Right atrium auricular region (tissue), 2 donors: ENCODE measurements at regions not wholly inside any gene's neighbourhood (a gene's known extent, or its start where the extent isn't known, plus 50 kb on each side); places are given as distances from the start of the nearest gene placed in this dataset.

Experiments
- DNase-seq: peaks from one replicate; pipeline ENCODE4 v3.0.0-alpha.2; 2019; ENCODE audit warnings: low spot score
- H3K27ac ChIP-seq, 2 donors: fragments of 200-600 bp; sonication (generic); 1 replicate in 1 of 2; 2 replicates in 1 of 2; pipeline ENCODE4 v1.5.1; 2016 to 2019
- H3K27me3 ChIP-seq, 2 donors: fragments of 200-600 bp; sonication (generic); one replicate each; pipeline versions ENCODE4 v1.5.1 to v1.6.0; 2017 to 2019
- H3K36me3 ChIP-seq: fragments of 200-600 bp; sonication (generic); one replicate; pipeline ENCODE4 v1.5.1; 2016
- H3K4me1 ChIP-seq, 2 donors: fragments of 200-600 bp; sonication (generic); one replicate each; pipeline versions ENCODE4 v1.5.1 to v1.6.0; 2017 to 2019
- H3K4me3 ChIP-seq, 2 donors: fragments of 200-600 bp; sonication (generic); 1 replicate in 1 of 2; 2 replicates in 1 of 2; pipeline ENCODE4 v1.5.1; 2017 to 2019; ENCODE audit warnings: mild to moderate bottlenecking in 1 of 2, moderate library complexity in 1 of 2
- H3K9me3 ChIP-seq, 2 donors: fragments of 200-600 bp; sonication (generic); one replicate each; pipeline ENCODE4 v1.5.1; 2019
- CTCF ChIP-seq, 2 donors: fragments of 200-600 bp; sonication (generic); IDR thresholded peaks; one replicate each; pipeline ENCODE4 v1.5.1; 2019; ENCODE audit warnings: antibody characterized with exemption in 2 of 2

GRCh38 chr18:77905011-77905410, 655.4 kb downstream of the GALR1 start:
- Histone ChIP-seq H3K27ac (no peak overlapping the region), H3K4me3 (no peak overlapping the region), H3K27me3 (no peaks in the 10 kb centered on the region), H3K9me3 (no peaks in the 10 kb centered on the region), H3K4me1 (peaks cover 0 to 4% of the 10 kb centered on the region in 2 donors), H3K36me3 (no peaks in the 10 kb centered on the region)
- TF ChIP-seq CTCF (IDR thresholded peaks at IDR 0.05), result no peak
- DNase-seq, result no peak

GRCh38 chr18:77905449-77906055, 655.9 kb downstream of the GALR1 start:
- DNase-seq, result no peak
- H3K36me3 ChIP-seq, result no peaks in the 10 kb centered on the region
- H3K9me3 ChIP-seq, result no peaks in the 10 kb centered on the region
- TF ChIP-seq CTCF (IDR thresholded peaks at IDR 0.05), result no peak
- H3K27ac ChIP-seq, result no peak overlapping the region
- H3K4me1 ChIP-seq, result no peaks in the 10 kb centered on the region
- no peak overlapping the region for H3K4me3 ChIP-seq
- no peaks in the 10 kb centered on the region for H3K27me3 ChIP-seq

GRCh38 chr18:77906103-77906892, 656.6 kb downstream of the GALR1 start:
- DNase-seq, result no peak
- Histone ChIP-seq H3K27me3 (no peaks in the 10 kb centered on the region), H3K4me1 (no peaks in the 10 kb centered on the region), H3K27ac (no peak overlapping the region), H3K36me3 (no peaks in the 10 kb centered on the region), H3K4me3 (no peak overlapping the region), H3K9me3 (no peaks in the 10 kb centered on the region)
- TF ChIP-seq CTCF (IDR thresholded peaks at IDR 0.05), result no peak

- no peaks in the 10 kb centered on the region for H3K9me3 ChIP-seq
- H3K36me3 ChIP-seq, result no peaks in the 10 kb centered on the region
- H3K27me3 ChIP-seq, result no peaks in the 10 kb centered on the region
- DNase-seq, result no peak
- no peaks in the 10 kb centered on the region for H3K4me1 ChIP-seq
- H3K4me3 ChIP-seq, result no peak overlapping the region
- no peak overlapping the region for H3K27ac ChIP-seq
- no peak for TF ChIP-seq CTCF (IDR thresholded peaks at IDR 0.05)
Measured at GRCh38 chr18:77910347-77910746, 660.7 kb downstream of the GALR1 start.

GRCh38 chr18:77911971-77912605, 662.4 kb downstream of the GALR1 start:
- Histone ChIP-seq H3K4me1 (no peaks in the 10 kb centered on the region), H3K27ac (no peak overlapping the region), H3K4me3 (no peak overlapping the region), H3K36me3 (no peaks in the 10 kb centered on the region), H3K27me3 (no peaks in the 10 kb centered on the region), H3K9me3 (no peaks in the 10 kb centered on the region)
- no peak for DNase-seq
- TF ChIP-seq CTCF (IDR thresholded peaks at IDR 0.05), result no peak
